Astrocyte (in vitro differentiated cells and primary cell): ENCODE measurements at regions not wholly inside any gene's neighbourhood (a gene's known extent, or its start where the extent isn't known, plus 50 kb on each side); places are given as distances from the start of the nearest gene placed in this dataset.

Source experiments
- DNase-seq: peaks from one replicate; pipeline ENCODE4 v3.0.0-alpha.2; 2010; ENCODE audit warnings: low read depth
- FAIRE-seq: peaks from 2 replicates; lab custom pipeline; 2011; peaks lifted over from hg19 to GRCh38; lab: Jason Lieb, UNC
- H2AFZ ChIP-seq: 2 replicates; pipeline ENCODE4 v1.6.0; 2012; ENCODE audit warnings: low read depth, low read length, inconsistent platforms
- H3K27ac ChIP-seq: 2 replicates; pipeline ENCODE4 v1.5.1; 2011; ENCODE audit warnings: low read depth, low read length, inconsistent platforms
- H3K27me3 ChIP-seq: 2 replicates; pipeline ENCODE4 v1.6.0; 2011; ENCODE audit warnings: low read length, inconsistent platforms; ENCODE audit not compliant: insufficient read depth
- H3K36me3 ChIP-seq: 2 replicates; pipeline ENCODE4 v1.5.1; 2011; ENCODE audit warnings: low read length, inconsistent platforms; ENCODE audit not compliant: insufficient read depth
- H3K4me1 ChIP-seq: 2 replicates; pipeline ENCODE4 v1.5.1; 2011; ENCODE audit warnings: low read length, inconsistent platforms; ENCODE audit not compliant: insufficient read depth
- H3K4me2 ChIP-seq: 2 replicates; pipeline ENCODE4 v1.6.0; 2012; ENCODE audit warnings: low read length, inconsistent platforms
- H3K4me3 ChIP-seq: 2 replicates; pipeline ENCODE4 v1.5.1; 2011; ENCODE audit warnings: low read depth, mild to moderate bottlenecking, low read length, inconsistent platforms; ENCODE audit not compliant: insufficient read depth
- H3K79me2 ChIP-seq: 2 replicates; pipeline ENCODE4 v1.6.0; 2012; ENCODE audit warnings: mild to moderate bottlenecking, low read length, inconsistent platforms; ENCODE audit not compliant: insufficient read depth
- H3K9ac ChIP-seq: 2 replicates; pipeline ENCODE4 v1.6.0; 2012; ENCODE audit warnings: mild to moderate bottlenecking, low read length, inconsistent platforms
- H3K9me3 ChIP-seq: 2 replicates; pipeline ENCODE4 v1.5.1; 2012; ENCODE audit warnings: low read depth, mild to moderate bottlenecking, low read length, inconsistent platforms; ENCODE audit not compliant: insufficient read depth
- H4K20me1 ChIP-seq: 2 replicates; pipeline ENCODE4 v1.6.0; 2012; ENCODE audit warnings: low read length, inconsistent platforms; ENCODE audit not compliant: insufficient read depth
- H3K27ac Mint-ChIP-seq: one replicate; pipeline ENCODE4 v1.8.0; 2021; ENCODE audit warnings: mild to moderate bottlenecking, mixed read lengths; ENCODE audit not compliant: unreplicated experiment
- H3K27me3 Mint-ChIP-seq: one replicate; pipeline ENCODE4 v1.8.0; 2021; ENCODE audit warnings: low read depth, mixed read lengths; ENCODE audit not compliant: unreplicated experiment
- H3K36me3 Mint-ChIP-seq: one replicate; pipeline ENCODE4 v1.8.0; 2021; ENCODE audit warnings: low read depth, mixed read lengths; ENCODE audit not compliant: unreplicated experiment
- H3K4me1 Mint-ChIP-seq: one replicate; pipeline ENCODE4 v1.8.0; 2021; ENCODE audit warnings: low read depth, mixed read lengths; ENCODE audit not compliant: unreplicated experiment
- H3K4me3 Mint-ChIP-seq: one replicate; pipeline ENCODE4 v1.8.0; 2021; ENCODE audit warnings: mild to moderate bottlenecking, moderate library complexity, mixed read lengths; ENCODE audit not compliant: unreplicated experiment
- H3K9me3 Mint-ChIP-seq: one replicate; pipeline ENCODE4 v1.8.0; 2021; ENCODE audit warnings: mild to moderate bottlenecking, mixed read lengths; ENCODE audit not compliant: unreplicated experiment
- CTCF ChIP-seq: IDR thresholded peaks from 2 replicates; pipeline ENCODE4 v1.5.1; 2011; ENCODE audit warnings: low read depth, mild to moderate bottlenecking, inconsistent platforms, low read length, moderate library complexity; ENCODE audit not compliant: insufficient read depth
- EZH2 ChIP-seq: IDR thresholded peaks from 2 replicates; pipeline ENCODE4 v1.6.1; 2012; ENCODE audit warnings: mild to moderate bottlenecking, low read length, inconsistent platforms; ENCODE audit not compliant: insufficient read depth

- Histone ChIP-seq H4K20me1 (no peaks in the 10 kb centered on the region), H3K27ac (no peak overlapping the region), H3K4me3 (no peak overlapping the region), H3K79me2 (no peaks in the 10 kb centered on the region), H3K4me2 (peak overlapping the region; percentile 39), H3K9ac (no peak overlapping the region), H3K27me3 (no peaks in the 10 kb centered on the region), H2AFZ (no peak overlapping the region), H3K4me1 (peaks cover 33% of the 10 kb centered on the region), H3K36me3 (no peaks in the 10 kb centered on the region), H3K9me3 (no peaks in the 10 kb centered on the region)
- peak; percentile 88 for FAIRE-seq
- Mint-ChIP-seq H3K4me3 (no peak overlapping the region), H3K9me3 (no peaks in the 10 kb centered on the region), H3K36me3 (no peaks in the 10 kb centered on the region), H3K4me1 (peaks cover 14% of the 10 kb centered on the region), H3K27ac (no peak overlapping the region), H3K27me3 (no peaks in the 10 kb centered on the region)
- TF ChIP-seq EZH2 (no peak), CTCF (no peak)
- DNase-seq, result peak; percentile 77
Observed at GRCh38 chrX:68938244-68939004, 109.6 kb downstream of the EFNB1 start.

GRCh38 chrX:68937581-68937980 is 108.8 kb downstream of the EFNB1 start:
- Mint-ChIP-seq H3K9me3 (no peaks in the 10 kb centered on the region), H3K4me1 (peaks cover 14% of the 10 kb centered on the region), H3K27me3 (no peaks in the 10 kb centered on the region), H3K4me3 (no peak overlapping the region), H3K36me3 (no peaks in the 10 kb centered on the region), H3K27ac (no peak overlapping the region)
- Histone ChIP-seq H3K27ac (no peak overlapping the region), H3K79me2 (no peaks in the 10 kb centered on the region), H3K27me3 (no peaks in the 10 kb centered on the region), H4K20me1 (no peaks in the 10 kb centered on the region), H3K4me2 (no peak overlapping the region), H3K9ac (no peak overlapping the region), H3K36me3 (no peaks in the 10 kb centered on the region), H3K9me3 (no peaks in the 10 kb centered on the region), H2AFZ (no peak overlapping the region), H3K4me1 (peaks cover 33% of the 10 kb centered on the region), H3K4me3 (no peak overlapping the region)
- peak; percentile 98 for FAIRE-seq
- DNase-seq, result no peak
- TF ChIP-seq CTCF (no peak), EZH2 (no peak)

GRCh38 chrX:68936608-68937007 is 107.8 kb downstream of the EFNB1 start:
- Mint-ChIP-seq H3K4me3 (no peak overlapping the region), H3K27ac (no peak overlapping the region), H3K9me3 (no peaks in the 10 kb centered on the region), H3K27me3 (no peaks in the 10 kb centered on the region), H3K4me1 (peaks cover 14% of the 10 kb centered on the region), H3K36me3 (no peaks in the 10 kb centered on the region)
- Histone ChIP-seq H4K20me1 (no peaks in the 10 kb centered on the region), H3K27me3 (no peaks in the 10 kb centered on the region), H3K9me3 (no peaks in the 10 kb centered on the region), H3K79me2 (no peaks in the 10 kb centered on the region), H3K9ac (peak overlapping the region; percentile 37), H3K27ac (no peak overlapping the region), H3K36me3 (no peaks in the 10 kb centered on the region), H3K4me1 (peaks cover 33% of the 10 kb centered on the region), H3K4me2 (peak overlapping the region; percentile 35), H3K4me3 (no peak overlapping the region), H2AFZ (peak overlapping the region; percentile 37)
- DNase-seq (peak; percentile 91), FAIRE-seq (peak; percentile 100)
- TF ChIP-seq EZH2 (no peak), CTCF (no peak)
